ENCODE measurements at regions not wholly inside any gene's neighbourhood (a gene's known extent, or its start where the extent isn't known, plus 50 kb on each side); places are given as distances from the start of the nearest gene placed in this dataset.

DNA sequence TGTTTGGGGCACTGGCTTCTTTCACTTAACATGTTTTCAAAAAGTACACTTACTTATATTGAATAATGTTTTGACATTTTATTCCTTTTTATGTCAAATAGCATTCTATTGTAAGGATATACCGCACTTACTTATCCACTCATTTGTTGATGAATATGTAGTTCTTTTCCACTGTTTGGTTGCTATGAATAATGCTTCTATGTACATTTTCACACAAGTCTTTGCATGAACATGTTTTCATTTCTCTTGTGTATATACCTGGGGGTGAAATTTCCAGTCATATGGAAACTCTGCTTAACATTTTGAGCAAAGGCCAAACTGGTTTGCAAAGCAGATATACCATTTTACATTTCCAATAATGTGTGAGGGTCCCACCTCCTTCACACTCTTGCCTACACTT is 202.3 kb upstream of the GGTLC1 start:
- H3K4me3 ChIP-seq (ENCODE audit: low read depth, low read length): no peak overlapping the region
- DNase-seq (ENCODE audit: low read depth, low spot score): no peak
- TF ChIP-seq, protein P1, sequence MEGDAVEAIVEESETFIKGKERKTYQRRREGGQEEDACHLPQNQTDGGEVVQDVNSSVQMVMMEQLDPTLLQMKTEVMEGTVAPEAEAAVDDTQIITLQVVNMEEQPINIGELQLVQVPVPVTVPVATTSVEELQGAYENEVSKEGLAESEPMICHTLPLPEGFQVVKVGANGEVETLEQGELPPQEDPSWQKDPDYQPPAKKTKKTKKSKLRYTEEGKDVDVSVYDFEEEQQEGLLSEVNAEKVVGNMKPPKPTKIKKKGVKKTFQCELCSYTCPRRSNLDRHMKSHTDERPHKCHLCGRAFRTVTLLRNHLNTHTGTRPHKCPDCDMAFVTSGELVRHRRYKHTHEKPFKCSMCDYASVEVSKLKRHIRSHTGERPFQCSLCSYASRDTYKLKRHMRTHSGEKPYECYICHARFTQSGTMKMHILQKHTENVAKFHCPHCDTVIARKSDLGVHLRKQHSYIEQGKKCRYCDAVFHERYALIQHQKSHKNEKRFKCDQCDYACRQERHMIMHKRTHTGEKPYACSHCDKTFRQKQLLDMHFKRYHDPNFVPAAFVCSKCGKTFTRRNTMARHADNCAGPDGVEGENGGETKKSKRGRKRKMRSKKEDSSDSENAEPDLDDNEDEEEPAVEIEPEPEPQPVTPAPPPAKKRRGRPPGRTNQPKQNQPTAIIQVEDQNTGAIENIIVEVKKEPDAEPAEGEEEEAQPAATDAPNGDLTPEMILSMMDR (IDR thresholded peaks at IDR 0.05; ENCODE audit: low read depth, low read length): no peak
- in situ Hi-C loops (cut with HindIII; ENCODE audit: low sequenced_read_pairs): no loop called here

DNA sequence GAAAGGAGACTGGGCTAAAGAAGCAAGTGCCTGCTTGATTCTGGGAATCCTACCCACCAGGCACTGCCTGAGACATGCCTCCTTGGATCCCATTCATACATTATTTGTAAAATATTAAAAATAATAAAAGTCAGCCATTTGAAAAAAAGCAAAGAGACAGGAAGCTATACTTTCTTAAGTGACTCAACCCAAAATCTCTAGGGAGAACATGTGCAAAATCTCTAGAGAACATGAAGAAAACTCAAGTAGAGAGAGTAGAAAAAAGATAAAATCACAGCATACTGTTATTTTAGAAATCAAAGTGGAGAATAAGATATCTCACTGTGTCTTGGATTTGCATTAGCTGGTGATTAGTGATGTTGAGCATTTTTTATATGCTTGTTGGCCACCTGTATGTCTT is 197.2 kb upstream of the GGTLC1 start:
- H3K4me3 ChIP-seq (ENCODE audit: low read depth, low read length): no peak overlapping the region
- DNase-seq (ENCODE audit: low read depth, low spot score): no peak
- in situ Hi-C loops (cut with HindIII; ENCODE audit: low sequenced_read_pairs): no loop called here
- TF ChIP-seq, protein P1 (IDR thresholded peaks at IDR 0.05; ENCODE audit: low read depth, low read length): no peak

DNA sequence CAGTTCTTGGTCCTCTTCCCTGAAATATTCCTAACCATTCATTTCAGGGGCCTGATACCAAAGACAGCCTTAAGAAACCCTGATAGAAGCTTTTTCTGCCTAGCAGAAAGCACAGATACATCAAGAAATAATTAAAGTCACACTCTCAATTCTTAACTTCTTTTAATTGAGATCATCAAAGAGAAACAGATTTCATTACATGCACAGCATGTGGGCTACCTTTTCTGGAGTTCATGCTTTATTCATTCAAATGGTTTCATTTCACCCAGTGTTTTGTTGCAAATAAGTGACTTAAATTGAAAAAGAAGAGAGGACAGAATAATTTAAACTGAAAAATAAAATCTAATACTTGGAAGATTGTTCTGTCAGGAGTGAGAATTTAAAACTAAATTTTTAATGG is 192.6 kb upstream of the GGTLC1 start:
- TF ChIP-seq, protein P1 (IDR thresholded peaks at IDR 0.05; ENCODE audit: low read depth, low read length): no peak
- DNase-seq (ENCODE audit: low read depth, low spot score): no peak
- in situ Hi-C loops (cut with HindIII; ENCODE audit: low sequenced_read_pairs): no loop called here
- no peak overlapping the region for H3K4me3 ChIP-seq (ENCODE audit: low read depth, low read length)

DNA sequence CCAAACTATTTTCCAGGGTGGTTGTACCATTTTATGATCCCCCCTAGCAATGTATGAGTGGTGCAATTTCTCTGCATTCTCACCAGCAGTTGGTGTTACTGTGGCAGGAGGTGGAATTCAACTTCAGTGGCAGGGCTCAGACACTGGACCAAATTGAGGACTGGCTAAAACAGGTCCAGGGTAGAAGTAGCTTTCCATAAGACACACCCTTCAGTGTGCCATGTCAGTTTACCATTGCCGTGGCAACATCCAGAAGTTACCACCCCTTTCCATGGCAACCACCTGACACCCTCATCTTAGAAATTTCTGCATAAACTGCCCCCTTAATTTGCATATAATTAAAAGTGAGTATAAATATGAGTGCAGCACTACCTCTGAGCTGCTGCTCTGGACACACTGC is 180.7 kb upstream of the GGTLC1 start:
- no peak overlapping the region for H3K4me3 ChIP-seq (ENCODE audit: low read depth, low read length)
- in situ Hi-C loops (cut with HindIII; ENCODE audit: low sequenced_read_pairs): no loop called here
- TF ChIP-seq, protein P1 (IDR thresholded peaks at IDR 0.05; ENCODE audit: low read depth, low read length): no peak
- DNase-seq (ENCODE audit: low read depth, low spot score): no peak

- TF ChIP-seq, protein P1 (IDR thresholded peaks at IDR 0.05; ENCODE audit: low read depth, low read length): no peak
- DNase-seq (ENCODE audit: low read depth, low spot score): no peak
- H3K4me3 ChIP-seq (ENCODE audit: low read depth, low read length): no peak overlapping the region
- in situ Hi-C loops (cut with HindIII; ENCODE audit: low sequenced_read_pairs): no loop called here
Observed at GRCh38 chr20:24166412-24166811, 177.8 kb upstream of the GGTLC1 start.

GRCh38 chr20:24166123-24166381 is 177.5 kb upstream of the GGTLC1 start:
- TF ChIP-seq, protein P1 (IDR thresholded peaks at IDR 0.05; ENCODE audit: low read depth, low read length): no peak
- no peak for DNase-seq (ENCODE audit: low read depth, low spot score)
- in situ Hi-C loops (cut with HindIII; ENCODE audit: low sequenced_read_pairs): no loop called here
- H3K4me3 ChIP-seq (ENCODE audit: low read depth, low read length): no peak overlapping the region
